SK-N-SH treated with all-trans-retinoic acid at 6 μM for 48 hours (cell line): ENCODE measurements at regions not wholly inside any gene's neighbourhood (a gene's known extent, or its start where the extent isn't known, plus 50 kb on each side); places are given as distances from the start of the nearest gene placed in this dataset.
"Not testable (repeated sequence)": the region's sequence is repeated elsewhere in the genome, so short reads cannot be mapped to it uniquely, and the experiment has no call there.

Experiments
- ATAC-seq: fragments of 200-7000 bp; cut with Tn5 transposase; 3 replicates; pipeline ENCODE4 v1.9.1; 2020; ENCODE audit warnings: mild to moderate bottlenecking, moderate library complexity
- BACH2 ChIP-seq: fragments of 250-450 bp; sonication (Bioruptor Pico); IDR thresholded peaks from 2 replicates; pipeline ENCODE4 v1.9.0; 2021; ENCODE audit warnings: mild to moderate bottlenecking, borderline replicate concordance
- CSDC2 ChIP-seq: fragments of 250-450 bp; sonication (Bioruptor Pico); IDR thresholded peaks from 2 replicates; pipeline ENCODE4 v1.5.0; 2020; ENCODE audit warnings: mild to moderate bottlenecking, moderate library complexity
- CSRNP3 ChIP-seq: fragments of 250-450 bp; sonication (Bioruptor Pico); IDR thresholded peaks from 2 replicates; pipeline ENCODE4 v1.5.1; 2021; ENCODE audit warnings: mild to moderate bottlenecking, moderate library complexity
- ESRRG ChIP-seq: fragments of 250-450 bp; sonication (Bioruptor Pico); IDR thresholded peaks from 2 replicates; pipeline ENCODE4 v1.6.1; 2021; ENCODE audit warnings: mild to moderate bottlenecking
- GLIS3 ChIP-seq: fragments of 250-450 bp; sonication (Bioruptor Pico); IDR thresholded peaks from 2 replicates; pipeline ENCODE4 v1.5.0; 2020; ENCODE audit warnings: mild to moderate bottlenecking, moderate library complexity
- ISL1 ChIP-seq: fragments of 250-450 bp; sonication (Bioruptor Pico); IDR thresholded peaks from 2 replicates; pipeline ENCODE4 v2.1.2; 2022; ENCODE audit warnings: mild to moderate bottlenecking, moderate library complexity
- OSR1 ChIP-seq: fragments of 250-450 bp; sonication (Bioruptor Pico); IDR thresholded peaks from 2 replicates; pipeline ENCODE4 v1.8.0; 2022; ENCODE audit warnings: moderate library complexity, mild to moderate bottlenecking, inconsistent platforms
- PATZ1 ChIP-seq: fragments of 250-450 bp; sonication (Bioruptor Pico); IDR thresholded peaks from 2 replicates; pipeline ENCODE4 v1.8.0; 2020; ENCODE audit warnings: mild to moderate bottlenecking, moderate library complexity, borderline replicate concordance
- POU6F1 ChIP-seq: fragments of 250-450 bp; sonication (Bioruptor Pico); IDR thresholded peaks from 2 replicates; pipeline ENCODE4 v1.8.0; 2021; ENCODE audit warnings: low read depth, mild to moderate bottlenecking, moderate library complexity, borderline replicate concordance
- PPARA ChIP-seq: fragments of 250-450 bp; sonication (Bioruptor Pico); IDR thresholded peaks from 2 replicates; pipeline ENCODE4 v1.5.0; 2020; ENCODE audit warnings: mild to moderate bottlenecking, borderline replicate concordance
- RARB ChIP-seq: fragments of 250-450 bp; sonication (Bioruptor Pico); IDR thresholded peaks from 2 replicates; pipeline ENCODE4 v1.8.0; 2021; ENCODE audit warnings: mild to moderate bottlenecking, moderate library complexity
- TCF4 ChIP-seq: fragments of 250-450 bp; sonication (Bioruptor Pico); IDR thresholded peaks from 2 replicates; pipeline ENCODE4 v1.8.0; 2021; ENCODE audit warnings: mild to moderate bottlenecking, moderate library complexity, borderline replicate concordance
- TSHZ2 ChIP-seq: fragments of 250-450 bp; sonication (Bioruptor Pico); IDR thresholded peaks from 2 replicates; pipeline ENCODE4 v1.5.0; 2020; ENCODE audit warnings: mild to moderate bottlenecking, moderate library complexity
- ZC3H10 ChIP-seq: fragments of 250-450 bp; sonication (Bioruptor Pico); IDR thresholded peaks from 2 replicates; pipeline ENCODE4 v1.5.1; 2021; ENCODE audit warnings: mild to moderate bottlenecking, moderate library complexity
- ZFP30 ChIP-seq: fragments of 450-650 bp; formaldehyde crosslinking; IDR thresholded peaks from 2 replicates; pipeline ENCODE4 v1.5.0; 2022; ENCODE audit warnings: mild to moderate bottlenecking, moderate library complexity
- ZNF565 ChIP-seq: fragments of 450-650 bp; formaldehyde crosslinking; conservative IDR thresholded peaks from 2 replicates; pipeline ENCODE4 v1.5.0; 2020; ENCODE audit warnings: low read depth, mild to moderate bottlenecking, moderate library complexity
- ZNF70 ChIP-seq: fragments of 450-650 bp; formaldehyde crosslinking; IDR thresholded peaks from 2 replicates; pipeline ENCODE4 v1.5.0; 2020; ENCODE audit warnings: mild to moderate bottlenecking, moderate library complexity

- no peak for ATAC-seq
- TF ChIP-seq TCF4 (CRISPR knock-in tag) = no peak
- TF ChIP-seq ESRRG (CRISPR knock-in tag) = no peak
- TF ChIP-seq POU6F1 (CRISPR knock-in tag) = no peak
- no peak for TF ChIP-seq ZC3H10 (CRISPR knock-in tag)
- TF ChIP-seq ISL1 (CRISPR knock-in tag) = no peak
- TF ChIP-seq BACH2 (CRISPR knock-in tag) = no peak
- TF ChIP-seq ZNF70 (CRISPR knock-in tag) = no peak
- no peak for TF ChIP-seq RARB (CRISPR knock-in tag)
- no peak for TF ChIP-seq TSHZ2 (CRISPR knock-in tag)
These were observed 329.2 kb downstream of the DTHD1 start for GRCh38 chr4:36610628-36611027.

- ATAC-seq = not testable (repeated sequence)
These were observed 331.7 kb downstream of the DTHD1 start for GRCh38 chr4:36613142-36613541.

GRCh38 chr4:36614011-36614410 is 332.6 kb downstream of the DTHD1 start:
- ATAC-seq = no peak
- no peak for TF ChIP-seq RARB (CRISPR knock-in tag)
- no peak for TF ChIP-seq CSRNP3 (CRISPR knock-in tag)
- TF ChIP-seq ZFP30 = no peak
- TF ChIP-seq ISL1 (CRISPR knock-in tag) = no peak
- no peak for TF ChIP-seq PATZ1 (CRISPR knock-in tag)
- no peak for TF ChIP-seq BACH2 (CRISPR knock-in tag)
- TF ChIP-seq ESRRG (CRISPR knock-in tag) = no peak
- no peak for TF ChIP-seq OSR1
- TF ChIP-seq ZNF70 (CRISPR knock-in tag) = no peak
- TF ChIP-seq POU6F1 (CRISPR knock-in tag) = no peak
- TF ChIP-seq ZNF565 = no peak
- TF ChIP-seq TCF4 (CRISPR knock-in tag) = no peak
- TF ChIP-seq GLIS3 = no peak
- no peak for TF ChIP-seq PPARA (CRISPR knock-in tag)
- TF ChIP-seq, all 23 proteins: peak for 0

GRCh38 chr4:36618102-36618501 is 336.7 kb downstream of the DTHD1 start:
- no peak for ATAC-seq
- no peak for TF ChIP-seq ZC3H10 (CRISPR knock-in tag)
- no peak for TF ChIP-seq CSDC2
- no peak for TF ChIP-seq ZFP30
- TF ChIP-seq BACH2 (CRISPR knock-in tag) = no peak
- no peak for TF ChIP-seq CSRNP3 (CRISPR knock-in tag)
- no peak for TF ChIP-seq ESRRG (CRISPR knock-in tag)
- no peak for TF ChIP-seq TSHZ2 (CRISPR knock-in tag)
